GM23338 (cell line): ENCODE measurements at regions not wholly inside any gene's neighbourhood (a gene's known extent, or its start where the extent isn't known, plus 50 kb on each side); places are given as distances from the start of the nearest gene placed in this dataset.

ENCODE experiments used
- ATAC-seq: fragments of 200-7000 bp; cut with Tn5 transposase; 3 replicates; pipeline ENCODE4 v1.9.1; 2020
- DNase-seq: peaks from one replicate; pipeline ENCODE4 v3.0.0-alpha.2; 2015; ENCODE audit warnings: low spot score
- H2AFZ ChIP-seq: fragments of 200-600 bp; sonication (generic); 2 replicates; pipeline ENCODE4 v1.8.0; 2016; ENCODE audit warnings: antibody characterized with exemption, mild to moderate bottlenecking, moderate library complexity
- H3F3A ChIP-seq: fragments of 200-600 bp; sonication (generic); replicated peaks from 2 replicates; pipeline ENCODE4 v1.8.0; 2017; ENCODE audit warnings: antibody characterized with exemption, mixed run types, low read depth
- H3K27ac ChIP-seq: fragments of 200-600 bp; sonication (generic); 2 replicates; pipeline ENCODE4 v1.6.1; 2016; ENCODE audit warnings: low read depth
- H3K27me3 ChIP-seq: fragments of 200-600 bp; sonication (generic); 2 replicates; pipeline ENCODE4 v1.8.0; 2016; ENCODE audit warnings: mild to moderate bottlenecking, mixed run types, moderate library complexity; ENCODE audit not compliant: insufficient read depth
- H3K36me3 ChIP-seq: fragments of 200-600 bp; sonication (generic); 2 replicates; pipeline ENCODE4 v1.8.0; 2016; ENCODE audit warnings: mild to moderate bottlenecking; ENCODE audit not compliant: insufficient read depth
- H3K4me1 ChIP-seq: fragments of 200-600 bp; sonication (generic); 2 replicates; pipeline ENCODE4 v1.8.0; 2016; ENCODE audit warnings: mild to moderate bottlenecking, moderate library complexity; ENCODE audit not compliant: insufficient read depth
- H3K4me2 ChIP-seq: fragments of 200-600 bp; sonication (generic); 2 replicates; pipeline ENCODE4 v1.7.1; 2017; ENCODE audit warnings: mixed run types
- H3K4me3 ChIP-seq: fragments of 200-600 bp; sonication (generic); 2 replicates; pipeline ENCODE4 v1.6.1; 2016; ENCODE audit warnings: mixed run types
- H3K79me2 ChIP-seq: fragments of 200-600 bp; sonication (generic); replicated peaks from 2 replicates; pipeline ENCODE4 v1.8.0; 2017; ENCODE audit warnings: mild to moderate bottlenecking; ENCODE audit not compliant: insufficient read depth
- H3K9me2 ChIP-seq: fragments of 200-600 bp; sonication (generic); 2 replicates; pipeline ENCODE4 v1.8.0; 2017; ENCODE audit not compliant: insufficient read depth
- H4K20me1 ChIP-seq: fragments of 200-600 bp; sonication (generic); replicated peaks from 2 replicates; pipeline ENCODE4 v1.8.0; 2017; ENCODE audit warnings: mild to moderate bottlenecking; ENCODE audit not compliant: insufficient read depth
- H3K27ac Mint-ChIP-seq: 2 replicates; pipeline ENCODE4 v1.8.0; 2020; ENCODE audit warnings: inconsistent platforms, mild to moderate bottlenecking, moderate library complexity, mixed read lengths
- H3K27me3 Mint-ChIP-seq: 3 replicates; pipeline ENCODE4 v1.8.0; 2022; ENCODE audit warnings: low read depth, mild to moderate bottlenecking, moderate library complexity, mixed read lengths, inconsistent platforms; ENCODE audit not compliant: insufficient read depth, poor library complexity
- H3K36me3 Mint-ChIP-seq: 3 replicates; pipeline ENCODE4 v1.8.0; 2021; ENCODE audit warnings: low read depth, mild to moderate bottlenecking, inconsistent platforms, moderate library complexity, mixed read lengths
- H3K4me1 Mint-ChIP-seq: 3 replicates; pipeline ENCODE4 v1.8.0; 2020; ENCODE audit warnings: mild to moderate bottlenecking, inconsistent platforms, mixed read lengths
- H3K4me3 Mint-ChIP-seq: 3 replicates; pipeline ENCODE4 v1.8.0; 2021; ENCODE audit warnings: moderate library complexity, mild to moderate bottlenecking, inconsistent platforms, mixed read lengths
- H3K9me3 Mint-ChIP-seq: 3 replicates; pipeline ENCODE4 v1.8.0; 2020; ENCODE audit warnings: moderate library complexity, mild to moderate bottlenecking, inconsistent platforms, mixed read lengths
- CREB1 ChIP-seq: fragments of 250-450 bp; sonication (Bioruptor Pico); IDR thresholded peaks from 2 replicates; pipeline ENCODE4 v1.5.0; 2020; ENCODE audit warnings: low read depth, mild to moderate bottlenecking, moderate library complexity
- EZH2 ChIP-seq: fragments of 200-600 bp; sonication (generic); IDR thresholded peaks from one replicate; pipeline ENCODE4 v1.8.0; 2017; ENCODE audit warnings: antibody characterized with exemption, mild to moderate bottlenecking, low read depth; ENCODE audit not compliant: unreplicated experiment
- EZH2phosphoT487 ChIP-seq: fragments of 200-600 bp; sonication (generic); IDR thresholded peaks from one replicate; pipeline ENCODE4 v1.8.1; 2018; ENCODE audit warnings: antibody characterized with exemption; ENCODE audit not compliant: unreplicated experiment
- JUNB ChIP-seq: IDR thresholded peaks from one replicate; pipeline ENCODE4 v1.6.1; 2016; ENCODE audit warnings: antibody characterized with exemption; ENCODE audit not compliant: unreplicated experiment
- NANOG ChIP-seq: IDR thresholded peaks from 2 replicates; pipeline ENCODE4 v1.6.1; 2016; ENCODE audit warnings: antibody characterized with exemption, borderline replicate concordance
- STAT1 ChIP-seq: IDR thresholded peaks from one replicate; pipeline ENCODE4 v1.6.1; 2016; ENCODE audit warnings: antibody characterized with exemption; ENCODE audit not compliant: unreplicated experiment
- TF ChIP-seq, protein P1 (sequence below): IDR thresholded peaks from one replicate; pipeline ENCODE4 v1.6.1; 2018; ENCODE audit warnings: antibody characterized with exemption; ENCODE audit not compliant: unreplicated experiment
- TF ChIP-seq, protein P2 (sequence below), 2 experiments: fragments of 200-600 bp in 1 of 2; sonication (generic) in 1 of 2; conservative IDR thresholded peaks; 2 replicates each; pipeline versions ENCODE4 v1.5.1 to v1.6.1; 2016 to 2017; ENCODE audit warnings: antibody characterized with exemption in 2 of 2, low read depth in 2 of 2, mild to moderate bottlenecking in 2 of 2, moderate library complexity in 1 of 2

DNA sequence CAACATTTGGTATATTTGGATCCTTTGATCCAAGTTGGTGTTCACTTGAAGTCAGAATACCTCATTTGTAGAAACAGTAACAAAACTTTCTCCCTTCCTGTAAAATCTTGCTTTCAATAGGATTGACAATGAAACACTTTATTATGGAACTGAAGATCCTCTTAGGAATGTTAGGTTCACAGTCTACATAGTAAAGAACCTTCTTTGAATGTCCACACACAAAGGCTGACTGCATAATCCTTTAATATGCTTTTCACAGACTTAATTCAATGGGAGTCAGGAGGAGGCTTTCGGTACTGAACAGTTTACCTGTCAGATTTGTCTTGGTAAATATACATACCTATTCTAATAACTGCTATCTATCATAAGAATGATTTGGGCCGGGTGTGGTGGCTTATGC is 188.5 kb downstream of the SPRY1 start:
- TF ChIP-seq CREB1 (CRISPR knock-in tag) (no peak), JUNB (no peak), NANOG (no peak), STAT1 (no peak), EZH2phosphoT487 (no peak)
- TF ChIP-seq, protein P1, sequence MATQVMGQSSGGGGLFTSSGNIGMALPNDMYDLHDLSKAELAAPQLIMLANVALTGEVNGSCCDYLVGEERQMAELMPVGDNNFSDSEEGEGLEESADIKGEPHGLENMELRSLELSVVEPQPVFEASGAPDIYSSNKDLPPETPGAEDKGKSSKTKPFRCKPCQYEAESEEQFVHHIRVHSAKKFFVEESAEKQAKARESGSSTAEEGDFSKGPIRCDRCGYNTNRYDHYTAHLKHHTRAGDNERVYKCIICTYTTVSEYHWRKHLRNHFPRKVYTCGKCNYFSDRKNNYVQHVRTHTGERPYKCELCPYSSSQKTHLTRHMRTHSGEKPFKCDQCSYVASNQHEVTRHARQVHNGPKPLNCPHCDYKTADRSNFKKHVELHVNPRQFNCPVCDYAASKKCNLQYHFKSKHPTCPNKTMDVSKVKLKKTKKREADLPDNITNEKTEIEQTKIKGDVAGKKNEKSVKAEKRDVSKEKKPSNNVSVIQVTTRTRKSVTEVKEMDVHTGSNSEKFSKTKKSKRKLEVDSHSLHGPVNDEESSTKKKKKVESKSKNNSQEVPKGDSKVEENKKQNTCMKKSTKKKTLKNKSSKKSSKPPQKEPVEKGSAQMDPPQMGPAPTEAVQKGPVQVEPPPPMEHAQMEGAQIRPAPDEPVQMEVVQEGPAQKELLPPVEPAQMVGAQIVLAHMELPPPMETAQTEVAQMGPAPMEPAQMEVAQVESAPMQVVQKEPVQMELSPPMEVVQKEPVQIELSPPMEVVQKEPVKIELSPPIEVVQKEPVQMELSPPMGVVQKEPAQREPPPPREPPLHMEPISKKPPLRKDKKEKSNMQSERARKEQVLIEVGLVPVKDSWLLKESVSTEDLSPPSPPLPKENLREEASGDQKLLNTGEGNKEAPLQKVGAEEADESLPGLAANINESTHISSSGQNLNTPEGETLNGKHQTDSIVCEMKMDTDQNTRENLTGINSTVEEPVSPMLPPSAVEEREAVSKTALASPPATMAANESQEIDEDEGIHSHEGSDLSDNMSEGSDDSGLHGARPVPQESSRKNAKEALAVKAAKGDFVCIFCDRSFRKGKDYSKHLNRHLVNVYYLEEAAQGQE: no peak
- TF ChIP-seq, protein P2, sequence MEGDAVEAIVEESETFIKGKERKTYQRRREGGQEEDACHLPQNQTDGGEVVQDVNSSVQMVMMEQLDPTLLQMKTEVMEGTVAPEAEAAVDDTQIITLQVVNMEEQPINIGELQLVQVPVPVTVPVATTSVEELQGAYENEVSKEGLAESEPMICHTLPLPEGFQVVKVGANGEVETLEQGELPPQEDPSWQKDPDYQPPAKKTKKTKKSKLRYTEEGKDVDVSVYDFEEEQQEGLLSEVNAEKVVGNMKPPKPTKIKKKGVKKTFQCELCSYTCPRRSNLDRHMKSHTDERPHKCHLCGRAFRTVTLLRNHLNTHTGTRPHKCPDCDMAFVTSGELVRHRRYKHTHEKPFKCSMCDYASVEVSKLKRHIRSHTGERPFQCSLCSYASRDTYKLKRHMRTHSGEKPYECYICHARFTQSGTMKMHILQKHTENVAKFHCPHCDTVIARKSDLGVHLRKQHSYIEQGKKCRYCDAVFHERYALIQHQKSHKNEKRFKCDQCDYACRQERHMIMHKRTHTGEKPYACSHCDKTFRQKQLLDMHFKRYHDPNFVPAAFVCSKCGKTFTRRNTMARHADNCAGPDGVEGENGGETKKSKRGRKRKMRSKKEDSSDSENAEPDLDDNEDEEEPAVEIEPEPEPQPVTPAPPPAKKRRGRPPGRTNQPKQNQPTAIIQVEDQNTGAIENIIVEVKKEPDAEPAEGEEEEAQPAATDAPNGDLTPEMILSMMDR (conservative IDR thresholded peaks at IDR 0.05; ENCODE audit: low read depth in 2 of 2): no peak
- Mint-ChIP-seq H3K27me3 (no peaks in the 10 kb centered on the region), H3K4me3 (no peak overlapping the region), H3K36me3 (peaks cover 14% of the 10 kb centered on the region), H3K27ac (no peak overlapping the region), H3K4me1 (peaks cover 5% of the 10 kb centered on the region), H3K9me3 (peaks cover 16% of the 10 kb centered on the region)
- ATAC-seq (no peak; the same call in 2 of the 3 replicates), DNase-seq (no peak)
- Histone ChIP-seq H3K4me3 (no peak overlapping the region), H3K4me2 (no peak overlapping the region), H3K9me2 (peaks cover 4% of the 10 kb centered on the region; the same call in 1 of the 2 replicates), H4K20me1 (no peaks in the 10 kb centered on the region), H3K27ac (no peak overlapping the region), H3K79me2 (no peaks in the 10 kb centered on the region), H3K36me3 (peaks cover 4% of the 10 kb centered on the region; the same call in 1 of the 2 replicates), H2AFZ (no peak overlapping the region), H3K27me3 (no peaks in the 10 kb centered on the region), H3K4me1 (peaks cover 7% of the 10 kb centered on the region; the same call in 1 of the 2 replicates), H3F3A (no peaks in the 10 kb centered on the region)

DNA sequence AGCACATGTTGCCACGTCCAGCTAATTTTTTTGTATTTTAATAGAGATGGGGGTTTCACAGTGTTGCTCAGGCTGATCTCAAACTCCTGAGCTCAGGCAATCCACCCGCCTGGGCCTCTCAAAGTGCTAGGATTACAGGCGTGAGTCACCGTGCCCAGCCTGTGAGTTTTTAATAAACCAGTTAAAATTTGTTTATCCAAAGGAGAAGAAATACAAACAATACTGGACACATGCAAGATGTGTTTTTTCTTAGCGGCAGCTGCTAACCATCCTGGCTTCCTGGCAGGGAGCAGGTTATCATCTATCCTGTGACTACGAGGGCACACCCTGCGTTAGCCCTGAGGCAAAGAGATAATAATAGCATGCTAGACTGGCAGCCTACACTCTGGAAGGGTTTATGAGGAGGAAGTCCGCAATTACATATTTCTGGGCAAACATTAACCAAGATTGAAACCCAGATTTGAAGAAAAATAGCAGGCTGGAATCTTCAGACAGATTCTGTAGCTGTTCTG is 191.4 kb downstream of the SPRY1 start:
- no peak overlapping the region for H3K27ac Mint-ChIP-seq
- ATAC-seq (no peak), DNase-seq (no peak)
- H3K4me1 ChIP-seq: peaks cover 7% of the 10 kb centered on the region; the same call in 1 of the 2 replicates
- H2AFZ ChIP-seq: peak overlapping the region; percentile 79; the same call in 1 of the 2 replicates
- H3K27ac ChIP-seq: no peak overlapping the region
- no peaks in the 10 kb centered on the region for H3K36me3 ChIP-seq
- H3K9me2 ChIP-seq: no peaks in the 10 kb centered on the region
- H3K4me3 ChIP-seq: no peak overlapping the region
- H3K27me3 Mint-ChIP-seq: no peaks in the 10 kb centered on the region
- TF ChIP-seq NANOG (no peak), EZH2 (no peak)
- no peaks in the 10 kb centered on the region for H3K27me3 ChIP-seq
- H3F3A ChIP-seq: no peaks in the 10 kb centered on the region
- H3K4me3 Mint-ChIP-seq: no peak overlapping the region
- H3K9me3 Mint-ChIP-seq: no peaks in the 10 kb centered on the region
- H3K36me3 Mint-ChIP-seq: no peaks in the 10 kb centered on the region
- H3K4me1 Mint-ChIP-seq: peaks cover 5% of the 10 kb centered on the region
- H3K79me2 ChIP-seq: no peaks in the 10 kb centered on the region
- no peak overlapping the region for H3K4me2 ChIP-seq
- no peaks in the 10 kb centered on the region for H4K20me1 ChIP-seq
